ENCODE measurements at regions not wholly inside any gene's neighbourhood (a gene's known extent, or its start where the extent isn't known, plus 50 kb on each side); places are given as distances from the start of the nearest gene placed in this dataset.

GRCh38 chr2:164014068-164014731 is 278.4 kb upstream of the FIGN start:
- TF ChIP-seq CTCF (IDR thresholded peaks at IDR 0.05) (no peak), POLR2AphosphoS5 (IDR thresholded peaks at IDR 0.05) (no peak)
